GM04504 (cell line): ENCODE measurements at regions not wholly inside any gene's neighbourhood (a gene's known extent, or its start where the extent isn't known, plus 50 kb on each side); places are given as distances from the start of the nearest gene placed in this dataset.

Experiments
- DNase-seq: peaks from one replicate; pipeline ENCODE4 v3.0.0-alpha.2; 2012; ENCODE audit warnings: low read depth

GRCh38 chr6:134491477-134491876 lies 173.6 kb upstream of the SGK1 start:
- DNase-seq: no peak

GRCh38 chr6:134482593-134483270 lies 164.8 kb upstream of the SGK1 start:
- DNase-seq: no peak

GRCh38 chr6:134481966-134482365 lies 164.1 kb upstream of the SGK1 start:
- DNase-seq: no peak

GRCh38 chr6:134480593-134480992 lies 162.7 kb upstream of the SGK1 start:
- DNase-seq: no peak

GRCh38 chr6:134478764-134479399 lies 161.0 kb upstream of the SGK1 start:
- no peak for DNase-seq

GRCh38 chr6:134477991-134478635 lies 160.2 kb upstream of the SGK1 start:
- no peak for DNase-seq

GRCh38 chr6:134474955-134475354 lies 157.0 kb upstream of the SGK1 start:
- no peak for DNase-seq

GRCh38 chr6:134472661-134473060 lies 154.7 kb upstream of the SGK1 start:
- DNase-seq: no peak

- no peak for DNase-seq
These were observed 154.1 kb upstream of the SGK1 start for GRCh38 chr6:134472046-134472445.

- no peak for DNase-seq
These were observed 152.6 kb upstream of the SGK1 start for GRCh38 chr6:134470457-134470975.

GRCh38 chr6:134469702-134470456 lies 152.0 kb upstream of the SGK1 start:
- no peak for DNase-seq

- no peak for DNase-seq
These were observed 150.7 kb upstream of the SGK1 start for GRCh38 chr6:134468633-134469032.

- DNase-seq: no peak
These were observed 149.7 kb upstream of the SGK1 start for GRCh38 chr6:134467620-134468019.

- no peak for DNase-seq
These were observed 149.0 kb upstream of the SGK1 start for GRCh38 chr6:134466771-134467525.

GRCh38 chr6:134464690-134465411 lies 146.9 kb upstream of the SGK1 start:
- no peak for DNase-seq

GRCh38 chr6:134458857-134459657 lies 141.1 kb upstream of the SGK1 start:
- DNase-seq: no peak

- DNase-seq: no peak
These were observed 140.0 kb upstream of the SGK1 start for GRCh38 chr6:134457941-134458340.

- no peak for DNase-seq
These were observed 138.3 kb upstream of the SGK1 start for GRCh38 chr6:134456226-134456625.

- no peak for DNase-seq
These were observed 137.4 kb upstream of the SGK1 start for GRCh38 chr6:134455319-134455718.

GRCh38 chr6:134454794-134455193 lies 136.9 kb upstream of the SGK1 start:
- DNase-seq: no peak
